CD4-positive, alpha-beta T cell (primary cell): ENCODE measurements at regions not wholly inside any gene's neighbourhood (a gene's known extent, or its start where the extent isn't known, plus 50 kb on each side); places are given as distances from the start of the nearest gene placed in this dataset.

ENCODE experiments used
- ATAC-seq: fragments of 200-7000 bp; cut with Tn5 transposase; one replicate; pipeline ENCODE4 v1.10.0; 2022; ENCODE audit warnings: mild to moderate bottlenecking; ENCODE audit not compliant: poor library complexity
- CTCF ChIA-PET: fragments of 350-600 bp; sonication (Branson Sonifier 250); formaldehyde crosslinking; loops from one replicate; lab custom pipeline; 2021; ENCODE audit warnings: antibody characterized with exemption, inconsistent platforms; lab: Charles Lee
- POLR2A ChIA-PET: fragments of 350-600 bp; sonication (Branson Sonifier 250); formaldehyde crosslinking; loops from one replicate; lab custom pipeline; 2021; ENCODE audit warnings: antibody characterized with exemption, inconsistent platforms; lab: Charles Lee
- DNase-seq, 14 experiments: peaks; one replicate each; pipeline ENCODE4 v3.0.0-alpha.2; 2013 to 2020; ENCODE audit warnings: mixed read lengths in 2 of 14
- H3K27ac ChIP-seq, 2 donors: one replicate each; pipeline versions ENCODE4 v1.5.1 to v1.7.0; 2013; ENCODE audit warnings: low read length in 2 of 2, low read depth in 1 of 2, mild to moderate bottlenecking in 1 of 2
- H3K27me3 ChIP-seq, 2 experiments: 1 replicate in 1 of 2; 2 replicates in 1 of 2; pipeline versions ENCODE4 v1.6.1 to v1.7.0; 2013; ENCODE audit warnings: low read length in 2 of 2, control low read depth in 1 of 2, mild to moderate bottlenecking in 1 of 2, moderate library complexity in 1 of 2; ENCODE audit not compliant: insufficient read depth in 2 of 2, control insufficient read depth in 1 of 2
- H3K36me3 ChIP-seq: one replicate; pipeline ENCODE4 v1.6.1; 2013; ENCODE audit warnings: low read length, control low read depth; ENCODE audit not compliant: insufficient read depth
- H3K4me1 ChIP-seq: one replicate; pipeline ENCODE4 v1.6.1; 2013; ENCODE audit warnings: low read length, control low read depth; ENCODE audit not compliant: insufficient read depth
- H3K4me3 ChIP-seq: one replicate; pipeline ENCODE4 v1.5.1; 2013; ENCODE audit warnings: mild to moderate bottlenecking, low read length, moderate library complexity
- H3K9me3 ChIP-seq, 2 experiments: 1 replicate in 1 of 2; 2 replicates in 1 of 2; pipeline versions ENCODE4 v1.6.1 to v1.7.0; 2013; ENCODE audit warnings: low read length in 2 of 2, mild to moderate bottlenecking in 2 of 2, control low read depth in 1 of 2, moderate library complexity in 1 of 2; ENCODE audit not compliant: control insufficient read depth in 1 of 2, insufficient read depth in 1 of 2
- H3K27ac Mint-ChIP-seq: one replicate; pipeline ENCODE4 v1.8.0; 2020; ENCODE audit warnings: mixed read lengths
- H3K27me3 Mint-ChIP-seq: one replicate; pipeline ENCODE4 v1.8.0; 2021; ENCODE audit warnings: mixed read lengths
- H3K36me3 Mint-ChIP-seq: one replicate; pipeline ENCODE4 v1.8.0; 2021; ENCODE audit warnings: low read depth, mixed read lengths
- H3K4me1 Mint-ChIP-seq: one replicate; pipeline ENCODE4 v1.8.0; 2021; ENCODE audit warnings: low read depth, mixed read lengths
- H3K4me3 Mint-ChIP-seq: one replicate; pipeline ENCODE4 v1.8.0; 2020; ENCODE audit warnings: mild to moderate bottlenecking, mixed read lengths
- H3K9me3 Mint-ChIP-seq: one replicate; pipeline ENCODE4 v1.8.0; 2020; ENCODE audit warnings: mixed read lengths
- intact Hi-C, 2 experiments: fragments of 100-400 bp; cut with DNase I in 1 of 2; cut with micrococcal nuclease in 1 of 2; formaldehyde crosslinking; loops; one replicate each; pipeline versions ENCODE4 v1.15.1 to v1.9.0; 2023 to 2025; cut with DNase I, micrococcal nuclease
- TF ChIP-seq, protein P1 (sequence below): fragments of 200-600 bp; IDR thresholded peaks from one replicate; pipeline ENCODE4 v1.8.0; 2022; ENCODE audit warnings: antibody characterized with exemption, mild to moderate bottlenecking

DNA sequence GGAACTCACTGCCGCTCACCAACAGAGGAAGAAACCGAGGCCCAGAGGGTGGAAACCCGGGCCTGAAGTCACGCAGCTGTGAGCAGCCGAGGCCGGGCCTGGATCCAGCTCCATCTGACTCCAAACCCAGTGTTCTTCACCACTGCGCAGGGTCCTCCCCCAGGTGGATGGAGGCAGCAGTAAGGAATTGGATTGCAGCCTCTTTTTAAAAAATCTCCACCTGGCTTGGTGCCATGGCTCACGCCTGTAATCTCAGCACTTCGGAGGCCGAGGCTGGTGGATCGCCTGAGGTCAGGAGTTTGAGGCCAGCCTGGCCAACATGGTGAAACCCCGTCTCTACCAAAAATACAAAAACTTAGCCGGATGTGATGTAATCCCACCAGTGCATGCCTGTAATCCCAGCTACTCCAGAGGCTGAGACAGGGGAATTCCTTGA, 177.2 kb downstream of the FOXL1 start:
- intact Hi-C loops: no loop called here
- H3K27me3 ChIP-seq: peaks cover 6 to 7% of the 10 kb centered on the region in 2 experiments
- H3K9me3 ChIP-seq: peaks cover 0 to 7% of the 10 kb centered on the region in 2 experiments
- Mint-ChIP-seq H3K36me3 (no peaks in the 10 kb centered on the region), H3K4me3 (no peak overlapping the region), H3K27ac (no peak overlapping the region), H3K9me3 (no peaks in the 10 kb centered on the region), H3K4me1 (no peaks in the 10 kb centered on the region), H3K27me3 (peaks cover 24% of the 10 kb centered on the region)
- DNase-seq (no peak), ATAC-seq (no peak)
- no peak overlapping the region for H3K27ac ChIP-seq
- H3K36me3 ChIP-seq: no peaks in the 10 kb centered on the region
- no peaks in the 10 kb centered on the region for H3K4me1 ChIP-seq
- H3K4me3 ChIP-seq: no peak overlapping the region
- ChIA-PET POLR2A (no interaction called here), CTCF (no interaction called here)
- TF ChIP-seq, protein P1, sequence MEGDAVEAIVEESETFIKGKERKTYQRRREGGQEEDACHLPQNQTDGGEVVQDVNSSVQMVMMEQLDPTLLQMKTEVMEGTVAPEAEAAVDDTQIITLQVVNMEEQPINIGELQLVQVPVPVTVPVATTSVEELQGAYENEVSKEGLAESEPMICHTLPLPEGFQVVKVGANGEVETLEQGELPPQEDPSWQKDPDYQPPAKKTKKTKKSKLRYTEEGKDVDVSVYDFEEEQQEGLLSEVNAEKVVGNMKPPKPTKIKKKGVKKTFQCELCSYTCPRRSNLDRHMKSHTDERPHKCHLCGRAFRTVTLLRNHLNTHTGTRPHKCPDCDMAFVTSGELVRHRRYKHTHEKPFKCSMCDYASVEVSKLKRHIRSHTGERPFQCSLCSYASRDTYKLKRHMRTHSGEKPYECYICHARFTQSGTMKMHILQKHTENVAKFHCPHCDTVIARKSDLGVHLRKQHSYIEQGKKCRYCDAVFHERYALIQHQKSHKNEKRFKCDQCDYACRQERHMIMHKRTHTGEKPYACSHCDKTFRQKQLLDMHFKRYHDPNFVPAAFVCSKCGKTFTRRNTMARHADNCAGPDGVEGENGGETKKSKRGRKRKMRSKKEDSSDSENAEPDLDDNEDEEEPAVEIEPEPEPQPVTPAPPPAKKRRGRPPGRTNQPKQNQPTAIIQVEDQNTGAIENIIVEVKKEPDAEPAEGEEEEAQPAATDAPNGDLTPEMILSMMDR: no peak

- no peaks in the 10 kb centered on the region for H3K4me1 ChIP-seq
- Mint-ChIP-seq H3K27ac (no peak overlapping the region), H3K9me3 (no peaks in the 10 kb centered on the region), H3K4me3 (no peak overlapping the region), H3K27me3 (peaks cover 34% of the 10 kb centered on the region), H3K36me3 (no peaks in the 10 kb centered on the region), H3K4me1 (no peaks in the 10 kb centered on the region)
- no peak overlapping the region for H3K4me3 ChIP-seq
- H3K27ac ChIP-seq: no peak overlapping the region
- intact Hi-C loops: no loop called here
- ChIA-PET POLR2A (no interaction called here), CTCF (no interaction called here)
- DNase-seq (no peak), ATAC-seq (no peak)
- H3K36me3 ChIP-seq: no peaks in the 10 kb centered on the region
- TF ChIP-seq, protein P1: no peak
- peaks cover 7 to 12% of the 10 kb centered on the region in 2 experiments for H3K27me3 ChIP-seq
- H3K9me3 ChIP-seq: peaks cover 0 to 16% of the 10 kb centered on the region in 2 experiments
Observed at GRCh38 chr16:86756882-86757703, 178.7 kb downstream of the FOXL1 start.

DNA sequence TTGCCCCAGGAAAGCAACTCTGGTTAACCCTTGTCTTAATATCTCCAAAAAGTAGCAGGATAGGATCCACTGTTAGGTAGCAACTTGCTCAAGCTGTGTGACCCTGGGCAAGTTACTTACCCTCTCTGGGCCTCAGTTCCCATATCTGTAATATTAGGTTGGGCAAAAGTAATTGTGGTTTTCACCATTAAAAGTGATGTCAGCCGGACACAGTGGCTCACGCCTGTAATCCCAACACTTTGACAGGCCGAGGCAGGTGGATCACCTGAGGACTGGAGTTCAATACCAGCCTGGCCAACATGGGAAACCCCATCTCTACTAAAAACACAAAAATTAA, 179.3 kb downstream of the FOXL1 start:
- POLR2A ChIA-PET: no interaction called here
- no peak overlapping the region for H3K27ac Mint-ChIP-seq
- Histone ChIP-seq H3K27me3 (peaks cover 7 to 12% of the 10 kb centered on the region in 2 experiments), H3K9me3 (peaks cover 0 to 14% of the 10 kb centered on the region in 2 experiments), H3K36me3 (no peaks in the 10 kb centered on the region), H3K4me3 (no peak overlapping the region), H3K4me1 (no peaks in the 10 kb centered on the region), H3K27ac (no peak overlapping the region)
- no peaks in the 10 kb centered on the region for H3K4me1 Mint-ChIP-seq
- H3K36me3 Mint-ChIP-seq: no peaks in the 10 kb centered on the region
- ATAC-seq: no peak
- no peak overlapping the region for H3K4me3 Mint-ChIP-seq
- DNase-seq: no peak
- peaks cover 36% of the 10 kb centered on the region for H3K27me3 Mint-ChIP-seq
- CTCF ChIA-PET: no interaction called here
- TF ChIP-seq, protein P1: no peak
- intact Hi-C loops: no loop called here
- H3K9me3 Mint-ChIP-seq: no peaks in the 10 kb centered on the region
